ENCODE measurements at regions not wholly inside any gene's neighbourhood (a gene's known extent, or its start where the extent isn't known, plus 50 kb on each side); places are given as distances from the start of the nearest gene placed in this dataset.

DNA sequence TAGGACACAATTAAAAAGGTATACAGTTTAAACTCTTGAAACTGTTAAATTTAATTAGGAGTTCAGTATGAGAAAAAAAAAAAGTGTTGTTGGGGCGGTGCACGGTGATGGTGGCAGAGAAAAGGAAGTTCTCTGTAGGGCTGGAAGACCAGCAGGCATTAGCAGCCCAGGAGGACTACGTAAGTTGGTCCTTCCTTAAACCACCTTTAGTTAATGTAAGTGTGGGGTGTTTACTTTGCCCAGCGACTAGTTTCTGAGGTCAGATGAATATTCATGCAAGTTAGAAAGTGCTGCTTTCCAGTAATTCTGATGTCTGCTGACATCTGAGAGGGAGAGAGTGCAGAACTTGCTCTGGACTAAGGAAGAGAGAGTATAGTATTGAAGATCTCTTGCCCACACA lies 54.9 kb downstream of the NKX2-1 start:
- no peak for DNase-seq (ENCODE audit: low spot score)

GRCh38 chr14:36462890-36463289 lies 57.1 kb downstream of the NKX2-1 start:
- DNase-seq (ENCODE audit: low spot score), result no peak

- no peak for DNase-seq (ENCODE audit: low spot score)
Observed at GRCh38 chr14:36455241-36455627, 64.8 kb downstream of the NKX2-1 start.

- DNase-seq (ENCODE audit: low spot score), result no peak
Observed at GRCh38 chr14:36454599-36455240, 65.3 kb downstream of the NKX2-1 start.

DNA sequence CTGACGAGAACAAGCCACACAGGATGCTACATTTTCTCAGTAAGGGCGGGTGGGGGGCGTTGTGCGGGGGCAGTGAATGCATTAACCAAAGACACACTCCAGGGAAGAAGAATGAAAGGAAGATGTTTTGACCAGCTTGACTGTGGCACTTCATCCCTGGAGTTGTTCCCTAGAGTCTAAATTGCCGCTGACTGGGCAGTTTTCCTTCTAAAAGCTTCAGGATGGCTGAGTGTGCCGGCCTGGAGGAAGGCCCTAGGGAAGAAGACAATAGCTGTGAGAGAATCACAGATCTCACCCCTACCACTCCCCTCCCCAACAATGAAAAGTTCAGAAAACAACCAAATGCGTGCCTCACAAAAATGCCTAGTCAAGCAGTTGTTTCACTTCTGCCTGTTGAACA lies 67.2 kb downstream of the NKX2-1 start:
- no peak for DNase-seq (ENCODE audit: low spot score)

- no peak for DNase-seq (ENCODE audit: low spot score)
Observed at GRCh38 chr14:36451310-36452065, 68.5 kb downstream of the NKX2-1 start.

GRCh38 chr14:36450550-36450949 lies 69.5 kb downstream of the NKX2-1 start:
- DNase-seq (ENCODE audit: low spot score), result no peak

DNA sequence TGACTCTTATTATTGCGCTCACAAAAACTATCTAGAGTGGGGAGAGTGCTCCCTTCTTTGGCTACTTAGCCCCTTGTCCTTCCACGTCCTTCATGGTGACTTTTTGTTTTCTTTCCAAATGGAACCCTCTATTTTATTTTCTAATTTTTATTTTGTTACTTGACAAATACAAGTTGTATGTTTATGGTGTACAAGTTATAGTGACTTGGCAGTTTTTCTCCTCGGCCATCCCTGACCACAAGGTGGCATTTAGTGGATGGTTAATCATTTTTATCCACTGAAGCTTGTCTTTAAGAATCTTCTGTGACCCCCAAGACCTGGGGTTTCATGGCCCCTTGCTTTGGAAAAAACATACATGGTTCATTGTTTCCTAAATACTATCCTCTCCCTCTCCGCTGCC lies 70.1 kb downstream of the NKX2-1 start:
- no peak for DNase-seq (ENCODE audit: low spot score)

GRCh38 chr14:36443374-36443773 lies 76.7 kb downstream of the NKX2-1 start:
- no peak for DNase-seq (ENCODE audit: low spot score)

- DNase-seq (ENCODE audit: low spot score), result no peak
Observed at GRCh38 chr14:36442824-36443241, 77.2 kb downstream of the NKX2-1 start.

GRCh38 chr14:36441283-36441682 lies 78.7 kb downstream of the NKX2-1 start:
- no peak for DNase-seq (ENCODE audit: low spot score)

- DNase-seq (ENCODE audit: low spot score), result no peak
Observed at GRCh38 chr14:36439766-36440165, 80.3 kb downstream of the NKX2-1 start.

DNA sequence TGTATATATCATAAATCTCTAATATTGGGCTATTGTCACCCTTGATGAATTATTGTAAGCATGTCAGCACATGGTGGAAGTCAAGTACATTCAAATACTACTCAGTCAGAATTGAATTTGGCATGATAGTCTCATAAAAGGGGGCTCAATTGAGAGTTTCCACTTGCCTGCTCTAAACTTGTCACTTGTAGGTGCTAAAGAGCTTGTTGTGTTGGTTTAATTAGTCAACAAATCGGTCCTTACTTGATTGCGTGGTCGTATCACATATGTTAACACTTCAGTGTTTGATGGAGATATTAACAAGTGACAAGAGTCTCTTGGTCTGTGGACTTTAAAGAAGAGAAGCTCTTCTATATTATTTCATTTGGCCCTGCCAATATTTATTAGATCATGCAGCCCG lies 81.1 kb downstream of the NKX2-1 start:
- no peak for DNase-seq (ENCODE audit: low spot score)

DNA sequence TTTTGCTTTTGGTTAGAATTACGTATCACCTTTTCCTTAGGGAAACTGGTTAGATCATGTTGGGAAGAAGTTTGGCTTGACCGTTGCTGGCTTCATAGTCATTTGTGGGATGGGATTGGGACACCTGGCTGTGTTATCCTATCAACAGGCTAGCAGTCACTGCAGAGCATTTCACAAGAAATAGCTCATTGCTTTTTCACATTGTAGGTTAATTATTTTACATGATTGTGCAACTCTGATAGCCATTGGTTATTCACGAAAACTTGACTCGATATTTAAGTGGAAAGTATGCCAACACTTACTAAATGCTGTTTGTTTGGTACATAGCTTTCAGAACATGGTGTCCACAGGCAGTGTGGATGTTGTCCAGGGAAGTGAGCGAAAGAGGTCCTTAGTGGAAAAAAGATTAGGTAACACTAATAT lies 89.4 kb downstream of the NKX2-1 start:
- no peak for DNase-seq (ENCODE audit: low spot score)

GRCh38 chr14:36430169-36430568 lies 89.9 kb downstream of the NKX2-1 start:
- DNase-seq (ENCODE audit: low spot score), result no peak

DNA sequence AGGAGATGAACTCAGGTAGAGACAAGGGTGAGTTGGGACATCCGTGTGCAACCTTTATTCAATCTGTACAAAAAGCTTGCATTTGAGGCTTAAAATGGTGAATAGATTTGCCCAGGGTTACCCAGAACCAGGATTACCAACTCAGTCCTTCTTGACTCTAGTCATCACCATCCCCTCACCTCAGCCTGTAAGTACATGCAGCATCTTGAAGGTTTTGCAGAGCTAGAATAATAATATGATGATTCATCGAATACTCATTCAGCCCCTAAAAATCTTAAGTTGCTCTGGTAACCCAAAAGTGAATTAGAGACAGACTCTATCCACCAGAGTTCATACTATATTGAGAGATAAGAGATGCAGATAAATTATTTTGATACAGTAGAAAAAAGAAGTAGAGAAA lies 90.3 kb downstream of the NKX2-1 start:
- DNase-seq (ENCODE audit: low spot score), result no peak

DNA sequence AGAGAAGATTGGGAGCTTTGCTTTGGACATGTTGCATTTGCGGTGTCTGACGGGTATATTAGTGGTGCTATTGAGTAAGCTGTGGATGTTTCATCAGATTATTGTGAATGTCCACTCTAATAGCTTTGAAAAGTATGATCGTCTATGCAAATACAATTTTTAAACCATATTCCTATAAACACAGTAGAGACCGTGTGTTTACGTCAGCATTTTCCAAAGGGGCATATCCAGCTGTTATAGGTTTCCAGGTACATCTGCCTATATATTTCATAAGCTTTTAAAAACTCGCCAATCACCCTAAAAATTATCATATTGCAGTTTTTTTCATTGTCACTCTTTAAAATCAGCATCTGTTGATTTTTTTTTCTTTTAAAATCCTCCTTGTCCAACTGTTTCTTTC lies 91.7 kb downstream of the NKX2-1 start:
- DNase-seq (ENCODE audit: low spot score), result no peak

DNA sequence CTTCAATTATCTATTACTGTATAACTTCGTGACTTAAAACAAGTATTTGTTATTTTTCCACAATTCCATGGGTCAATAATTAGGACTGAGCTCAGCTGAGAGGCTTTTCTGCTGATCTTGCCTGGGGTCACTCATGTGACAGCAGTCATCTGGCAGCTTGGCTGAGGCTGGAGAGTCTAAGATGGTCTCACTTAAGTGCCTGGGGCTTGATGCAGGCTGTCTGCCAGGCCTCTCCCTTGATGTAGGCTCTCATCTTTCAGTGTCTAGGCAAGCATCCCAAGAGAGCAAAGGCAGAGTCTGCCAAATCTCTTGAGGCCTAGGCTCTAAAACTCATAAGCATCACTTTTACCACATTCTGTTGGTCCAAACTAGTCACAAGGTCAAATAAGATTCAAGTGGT lies 93.2 kb downstream of the NKX2-1 start:
- DNase-seq (ENCODE audit: low spot score), result no peak

DNA sequence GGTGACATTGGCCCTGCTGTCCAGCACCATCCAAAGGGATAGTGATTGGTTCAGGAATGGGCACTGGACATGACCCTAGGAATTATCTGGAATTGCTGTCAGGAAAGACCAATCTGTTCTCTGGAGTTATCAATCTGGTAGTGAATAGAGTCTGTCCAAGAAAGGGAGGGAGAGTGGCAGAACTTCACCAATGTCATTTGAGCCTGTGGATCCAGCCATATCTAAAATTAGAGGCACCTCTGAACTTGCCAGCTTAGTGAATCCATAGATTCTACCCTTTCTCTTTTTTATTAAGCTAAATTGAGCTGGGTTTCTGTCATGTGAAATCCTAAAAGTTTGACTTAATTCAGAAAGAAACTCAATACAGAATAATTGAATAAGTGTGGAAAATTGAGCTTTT lies 93.9 kb downstream of the NKX2-1 start:
- no peak for DNase-seq (ENCODE audit: low spot score)

GRCh38 chr14:36424478-36425102 lies 95.4 kb downstream of the NKX2-1 start:
- DNase-seq (ENCODE audit: low spot score), result no peak

- no peak for DNase-seq (ENCODE audit: low spot score)
Observed at GRCh38 chr14:36423430-36423829, 96.6 kb downstream of the NKX2-1 start.

DNA sequence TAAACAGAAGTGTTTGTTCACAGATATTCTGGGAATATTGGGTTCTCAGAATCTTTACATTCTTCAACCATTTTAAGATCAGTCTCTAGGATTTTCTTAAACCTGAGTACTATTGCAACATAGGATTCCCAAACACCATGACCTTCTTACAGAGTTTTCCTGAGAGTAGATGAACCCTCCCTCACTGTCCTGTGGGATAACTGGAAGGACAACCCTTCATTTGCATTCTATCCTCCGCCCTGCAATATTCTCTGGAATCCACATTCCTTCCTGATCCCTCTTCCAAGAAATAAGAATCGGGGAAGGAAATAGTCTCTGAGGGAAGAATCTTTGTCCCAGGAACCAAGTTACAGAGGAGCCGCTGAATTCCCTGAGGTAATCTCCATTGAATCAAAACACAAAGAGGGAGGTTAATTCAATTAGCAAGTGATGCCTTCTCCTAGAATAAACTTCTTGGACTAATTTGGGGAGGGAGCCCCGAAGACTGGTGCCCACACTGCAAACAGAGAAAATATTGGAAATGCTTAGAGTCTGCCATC lies 99.8 kb upstream of the MBIP start:
- DNase-seq (ENCODE audit: low spot score), result no peak

- no peak for DNase-seq (ENCODE audit: low spot score)
Observed at GRCh38 chr14:36418937-36419336, 98.5 kb upstream of the MBIP start.

All from pons (tissue), 1 donor.